GM12878 (cell line): ENCODE measurements at regions not wholly inside any gene's neighbourhood (a gene's known extent, or its start where the extent isn't known, plus 50 kb on each side); places are given as distances from the start of the nearest gene placed in this dataset.

Experiments
- ATAC-seq: fragments of 200-7000 bp; cut with Tn5 transposase; 3 replicates; pipeline ENCODE4 v1.9.1; 2020; ENCODE audit warnings: mild to moderate bottlenecking, moderate library complexity
- BruUV-seq: library from RNA; stranded (reverse); fragments of 400-500 nt; replicated peaks from 2 replicates; lab custom pipeline; 2021; lab: Mats Ljungman, UMichigan
- CTCF ChIA-PET: fragments of 300-600 bp; sonication (Branson Sonifier 250); formaldehyde crosslinking; extraction: SDS; loops from one replicate; lab custom pipeline; 2021; ENCODE audit warnings: inconsistent platforms; lab: Yijun Ruan, JAX
- POLR2A ChIA-PET: fragments of 350-600 bp; formaldehyde crosslinking; extraction: SDS; loops from one replicate; lab custom pipeline; 2021; ENCODE audit warnings: inconsistent platforms; lab: Charles Lee
- RAD21 ChIA-PET: fragments of 300-600 bp; sonication (Branson Sonifier 250); formaldehyde crosslinking; loops from one replicate; lab custom pipeline; 2023; ENCODE audit warnings: antibody characterized with exemption; ENCODE audit not compliant: unreplicated experiment; lab: Charles Lee
- SMC1A ChIA-PET: fragments of 300-600 bp; sonication (Branson Sonifier 250); formaldehyde crosslinking; loops from one replicate; lab custom pipeline; 2023; ENCODE audit not compliant: unreplicated experiment, uncharacterized antibody; lab: Charles Lee
- DNase-seq: peaks from one replicate; pipeline ENCODE4 v3.0.0-alpha.2; 2011; ENCODE audit warnings: low read depth, low spot score
- FAIRE-seq: peaks from 3 replicates; lab custom pipeline; 2011; peaks lifted over from hg19 to GRCh38; lab: Jason Lieb, UNC
- H2AFZ ChIP-seq: 2 replicates; pipeline ENCODE4 v1.6.0; 2011; ENCODE audit warnings: low read depth, low read length, control low read depth; ENCODE audit not compliant: control insufficient read depth
- H3K27ac ChIP-seq: 2 replicates; pipeline ENCODE4 v1.5.1; 2011; ENCODE audit warnings: control low read depth; ENCODE audit not compliant: control insufficient read depth, insufficient read depth
- H3K27me3 ChIP-seq, 2 experiments: replicated peaks in 1 of 2; 2 replicates each; pipeline versions ENCODE4 v1.6.0 to v1.6.1; 2011; ENCODE audit warnings: low read length in 1 of 2; ENCODE audit not compliant: control insufficient read depth in 2 of 2, insufficient read depth in 2 of 2
- H3K36me3 ChIP-seq, 2 experiments: 2 replicates each; pipeline ENCODE4 v1.5.1; 2011; ENCODE audit warnings: low read length in 1 of 2; ENCODE audit not compliant: control insufficient read depth in 2 of 2, insufficient read depth in 2 of 2
- H3K4me1 ChIP-seq: 2 replicates; pipeline ENCODE4 v1.6.1; 2011; ENCODE audit warnings: mild to moderate bottlenecking, low read length, moderate library complexity, mixed read lengths; ENCODE audit not compliant: control insufficient read depth, insufficient read depth
- H3K4me2 ChIP-seq: 2 replicates; pipeline ENCODE4 v1.6.0; 2011; ENCODE audit warnings: control low read depth; ENCODE audit not compliant: control insufficient read depth, insufficient read depth
- H3K4me3 ChIP-seq: fragments of 200-600 bp; sonication (generic); 2 replicates; pipeline ENCODE4 v1.5.1; 2016
- H3K79me2 ChIP-seq: 2 replicates; pipeline ENCODE4 v1.6.0; 2011; ENCODE audit warnings: low read length; ENCODE audit not compliant: control insufficient read depth, insufficient read depth
- H3K9ac ChIP-seq: 2 replicates; pipeline ENCODE4 v1.8.0; 2011; ENCODE audit warnings: low read length, control low read depth, mixed read lengths; ENCODE audit not compliant: control insufficient read depth, insufficient read depth
- H3K9me3 ChIP-seq: replicated peaks from 3 replicates; pipeline ENCODE4 v1.5.1; 2011; ENCODE audit warnings: mild to moderate bottlenecking, low read length; ENCODE audit not compliant: control insufficient read depth, insufficient read depth
- H4K20me1 ChIP-seq: 2 replicates; pipeline ENCODE4 v1.6.0; 2011; ENCODE audit not compliant: control insufficient read depth, insufficient read depth
- CBFB ChIP-seq: IDR thresholded peaks from 2 replicates; pipeline ENCODE4 v1.6.1; 2016; ENCODE audit warnings: antibody characterized with exemption, low read depth
- JUND ChIP-seq: IDR thresholded peaks from 2 replicates; pipeline ENCODE4 v1.6.1; 2012; ENCODE audit warnings: low read depth, mild to moderate bottlenecking, low read length, improper control_type of control experiment, moderate library complexity
- MTA3 ChIP-seq: IDR thresholded peaks from 2 replicates; pipeline ENCODE4 v1.6.1; 2012; ENCODE audit warnings: low read length, inconsistent platforms, borderline replicate concordance
- PAX8 ChIP-seq: fragments of 450-650 bp; IDR thresholded peaks from 2 replicates; pipeline ENCODE4 v1.6.1; 2017; ENCODE audit warnings: mild to moderate bottlenecking, moderate library complexity
- RELA ChIP-seq: fragments of 450-650 bp; IDR thresholded peaks from 2 replicates; pipeline ENCODE4 v1.8.0; 2014; ENCODE audit warnings: borderline replicate concordance; ENCODE audit not compliant: partially characterized antibody
- SMC3 ChIP-seq: IDR thresholded peaks from 2 replicates; pipeline ENCODE4 v1.6.1; 2011; ENCODE audit warnings: low read length, improper control_type of control experiment, borderline replicate concordance
- SRF ChIP-seq, 2 experiments: IDR thresholded peaks; 2 replicates each; pipeline ENCODE4 v1.6.1; 2011; ENCODE audit warnings: low read depth in 2 of 2, low read length in 2 of 2, mild to moderate bottlenecking in 1 of 2, moderate library complexity in 1 of 2
- STAT1 ChIP-seq: fragments of 450-650 bp; conservative IDR thresholded peaks from 2 replicates; pipeline ENCODE4 v1.6.1; 2014; ENCODE audit warnings: antibody characterized with exemption, mild to moderate bottlenecking
- WGBS: methylation state at CpG from one replicate; pipeline ENCODE4 v1.1.6; 2016; ENCODE audit warnings: low lambda C conversion rate; ENCODE audit not compliant: insufficient replicate concordance, insufficient coverage; ENCODE audit errors: missing lambda C conversion rate; 5-methylcytosine and 5-hydroxymethylcytosine counted together
- in situ Hi-C: fragments of 300-500 bp; cut with MboI; formaldehyde crosslinking; loops from 9 replicates; pipeline ENCODE4 v1.14.3; 2018; ENCODE audit warnings: mixed read lengths
- intact Hi-C: fragments of 100-400 bp; cut with micrococcal nuclease; formaldehyde crosslinking; loops from one replicate; pipeline ENCODE4 v1.14.2; 2022; ENCODE audit not compliant: unreplicated experiment
- TF ChIP-seq, protein P1 (sequence below): fragments of 450-650 bp; IDR thresholded peaks from 2 replicates; pipeline ENCODE4 v1.6.1; 2018; ENCODE audit warnings: mild to moderate bottlenecking, low read depth, moderate library complexity; ENCODE audit not compliant: partially characterized antibody

DNA sequence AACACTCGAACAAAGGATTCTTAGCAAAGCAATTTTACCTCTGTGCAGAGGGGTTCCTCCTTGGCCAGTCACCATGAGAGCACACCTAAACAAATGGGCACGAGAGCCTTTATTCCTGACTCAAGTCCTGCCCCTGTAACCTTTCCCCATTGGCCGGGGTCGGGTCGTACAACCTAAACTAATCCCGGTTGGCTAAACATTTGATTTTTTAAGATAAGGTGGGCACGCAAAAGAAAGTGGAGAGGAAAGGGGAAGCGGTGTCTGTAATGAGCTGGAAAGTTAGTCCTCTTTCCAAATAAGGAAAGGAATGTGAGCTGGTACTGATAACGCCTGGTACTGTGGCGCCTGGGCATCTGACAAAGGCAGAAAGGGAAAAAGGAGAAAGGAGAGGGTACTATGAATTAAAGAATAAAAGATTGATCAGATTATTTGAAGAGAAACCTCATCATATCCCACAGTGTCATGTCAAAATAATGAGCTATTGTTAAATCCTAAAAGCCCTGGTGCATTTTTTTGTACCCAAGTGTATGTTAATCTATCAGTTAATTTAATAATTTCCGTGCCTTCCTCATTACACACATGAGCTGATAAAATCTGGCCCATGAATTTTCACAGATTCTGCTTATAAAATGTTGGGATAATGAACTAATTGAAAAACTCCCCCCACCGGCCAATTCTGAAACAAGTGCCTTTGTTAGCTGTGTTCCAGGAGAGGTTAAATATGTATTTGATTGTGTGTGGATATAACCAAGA lies 335.7 kb downstream of the RFC3 start (continued):
- TF ChIP-seq, protein P1, sequence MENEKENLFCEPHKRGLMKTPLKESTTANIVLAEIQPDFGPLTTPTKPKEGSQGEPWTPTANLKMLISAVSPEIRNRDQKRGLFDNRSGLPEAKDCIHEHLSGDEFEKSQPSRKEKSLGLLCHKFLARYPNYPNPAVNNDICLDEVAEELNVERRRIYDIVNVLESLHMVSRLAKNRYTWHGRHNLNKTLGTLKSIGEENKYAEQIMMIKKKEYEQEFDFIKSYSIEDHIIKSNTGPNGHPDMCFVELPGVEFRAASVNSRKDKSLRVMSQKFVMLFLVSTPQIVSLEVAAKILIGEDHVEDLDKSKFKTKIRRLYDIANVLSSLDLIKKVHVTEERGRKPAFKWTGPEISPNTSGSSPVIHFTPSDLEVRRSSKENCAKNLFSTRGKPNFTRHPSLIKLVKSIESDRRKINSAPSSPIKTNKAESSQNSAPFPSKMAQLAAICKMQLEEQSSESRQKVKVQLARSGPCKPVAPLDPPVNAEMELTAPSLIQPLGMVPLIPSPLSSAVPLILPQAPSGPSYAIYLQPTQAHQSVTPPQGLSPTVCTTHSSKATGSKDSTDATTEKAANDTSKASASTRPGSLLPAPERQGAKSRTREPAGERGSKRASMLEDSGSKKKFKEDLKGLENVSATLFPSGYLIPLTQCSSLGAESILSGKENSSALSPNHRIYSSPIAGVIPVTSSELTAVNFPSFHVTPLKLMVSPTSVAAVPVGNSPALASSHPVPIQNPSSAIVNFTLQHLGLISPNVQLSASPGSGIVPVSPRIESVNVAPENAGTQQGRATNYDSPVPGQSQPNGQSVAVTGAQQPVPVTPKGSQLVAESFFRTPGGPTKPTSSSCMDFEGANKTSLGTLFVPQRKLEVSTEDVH = no peak
- no peak for TF ChIP-seq STAT1
- TF ChIP-seq MTA3 = no peak
- TF ChIP-seq PAX8 = no peak
- TF ChIP-seq RELA = no peak
- TF ChIP-seq, all 136 proteins: peak for 0

DNA sequence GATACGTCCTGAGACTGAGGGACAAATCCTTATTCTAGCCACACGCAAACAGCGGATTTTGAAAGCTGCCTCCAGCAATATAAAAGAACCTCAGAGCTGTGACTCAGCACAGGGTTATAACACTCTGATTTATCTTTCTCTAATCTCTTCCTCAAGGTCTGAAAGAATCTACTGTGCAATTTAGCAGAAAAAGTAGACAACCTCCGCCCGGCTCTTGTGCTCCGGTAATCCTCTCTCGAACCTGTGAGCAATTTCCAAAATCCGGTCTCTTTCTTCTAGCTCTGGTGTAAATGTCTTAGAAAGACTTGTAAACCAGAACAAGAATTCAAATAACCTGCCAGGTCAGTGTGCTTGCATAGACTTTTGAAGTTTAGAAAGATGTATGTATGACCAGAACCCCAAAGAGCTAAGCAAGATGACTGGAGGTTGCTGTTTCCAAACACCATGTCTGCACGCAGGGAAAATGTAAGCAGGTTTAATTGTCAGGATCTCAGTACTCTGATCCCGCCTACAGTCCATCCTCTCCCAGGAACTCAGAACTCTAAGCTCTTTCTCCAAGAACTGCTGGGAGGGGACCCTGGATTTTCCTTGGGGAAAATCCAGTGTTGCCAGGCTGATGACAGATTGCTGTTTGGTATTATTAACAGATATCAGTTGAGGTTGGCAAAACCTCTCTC lies 338.1 kb downstream of the RFC3 start:
- no peak overlapping the region for H3K4me2 ChIP-seq
- no peak overlapping the region for H3K9ac ChIP-seq
- no TSS peak for BruUV-seq
- H3K4me1 ChIP-seq = no peaks in the 10 kb centered on the region
- H3K4me3 ChIP-seq = no peak overlapping the region
- DNase-seq (no peak), FAIRE-seq (no peak), ATAC-seq (no peak)
- no peaks in the 10 kb centered on the region for H3K79me2 ChIP-seq
- no peaks in the 10 kb centered on the region for H4K20me1 ChIP-seq
- ChIA-PET SMC1A (no interaction called here), CTCF (no interaction called here), POLR2A (no interaction called here), RAD21 (no interaction called here)
- no peaks in the 10 kb centered on the region for H3K36me3 ChIP-seq
- intact Hi-C loops = no loop called here
- TF ChIP-seq JUND = no peak
- TF ChIP-seq SRF (IDR thresholded peaks at IDR 0.05; ENCODE audit: low read depth in 2 of 2, low read length in 2 of 2) = no peak
- TF ChIP-seq CBFB = no peak
- no peak for TF ChIP-seq SMC3
- no peaks in the 10 kb centered on the region for H3K27me3 ChIP-seq
- no peaks in the 10 kb centered on the region for H3K9me3 ChIP-seq
- WGBS = 88% methylated on average over 10 of the region's 10 CpGs
- in situ Hi-C loops = no loop called here
- H2AFZ ChIP-seq = no peak overlapping the region
- no peak overlapping the region for H3K27ac ChIP-seq
